ENCODE measurements at regions not wholly inside any gene's neighbourhood (a gene's known extent, or its start where the extent isn't known, plus 50 kb on each side); places are given as distances from the start of the nearest gene placed in this dataset.

DNA sequence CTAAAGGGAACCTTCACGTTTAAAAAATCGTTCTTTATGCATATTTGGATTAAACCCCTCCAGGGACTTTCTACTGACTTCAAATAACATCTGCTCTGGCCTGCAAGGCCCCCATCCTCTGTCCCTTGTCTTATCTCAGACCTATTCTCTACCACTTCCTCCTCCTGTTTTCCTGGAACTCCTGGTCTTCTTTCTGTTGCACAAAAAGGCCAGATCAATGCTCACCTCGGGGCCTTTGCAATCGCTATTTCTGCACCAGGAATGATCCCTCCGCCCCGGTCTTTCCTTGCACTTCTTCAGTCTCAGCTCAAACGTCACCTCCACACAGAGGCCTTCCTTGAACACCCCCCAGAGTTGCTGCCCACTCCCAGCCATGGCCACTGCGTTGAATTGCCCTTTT, 57.6 kb upstream of the BEGAIN start:
- no TSS peak for BruUV-seq (replicated peaks)
- Histone ChIP-seq H3K27me3 (ENCODE audit: control insufficient read depth in 2 of 2, insufficient read depth in 2 of 2, low read length in 2 of 2) (no peaks in the 10 kb centered on the region), H3K9me1 (replicated peaks; ENCODE audit: control insufficient read depth, extremely low read depth, insufficient read depth, low read length) (no peaks in the 10 kb centered on the region), H3K79me2 (ENCODE audit: control insufficient read depth, insufficient read depth, low read length) (no peaks in the 10 kb centered on the region), H3K4me3 (replicated peaks in 1 of 3; ENCODE audit: insufficient read depth in 1 of 3, low read depth in 1 of 3, low read length in 3 of 3) (no peak overlapping the region), H3K4me2 (ENCODE audit: insufficient read depth, low read length) (no peak overlapping the region), H2AFZ (ENCODE audit: low read depth, low read length) (no peak overlapping the region), H3K36me3 (ENCODE audit: control insufficient read depth in 2 of 2, extremely low read depth in 1 of 2, insufficient read depth in 2 of 2, low read length in 2 of 2) (no peaks in the 10 kb centered on the region), H4K20me1 (replicated peaks; ENCODE audit: control insufficient read depth, extremely low read depth, insufficient read depth, low read length) (no peaks in the 10 kb centered on the region), H3K9ac (replicated peaks; ENCODE audit: extremely low read depth, insufficient read depth, low read length) (no peak overlapping the region), H3K27ac (ENCODE audit: insufficient read depth, low read depth, low read length) (no peak overlapping the region), H3K4me1 (ENCODE audit: control insufficient read depth, extremely low read depth, insufficient read depth, low read length) (peaks cover 14% of the 10 kb centered on the region), H3K9me3 (replicated peaks; ENCODE audit: control insufficient read depth, insufficient read depth, low read length) (no peaks in the 10 kb centered on the region)
- dilution Hi-C loops (cut with MboI; ENCODE audit: extremely low pct_ligation_motif_present, low sequenced_read_pairs) (no loop called here), intact Hi-C loops (cut with micrococcal nuclease) (loop anchor here (1.0 to 5.0 kb wide), 5 partner anchors 119 to 983 kb away; no protein-coding TSS in a partner anchor)
- CTCF ChIA-PET, result interaction anchor here (1.2 to 4.2 kb wide), 8 partner anchors 12 to 261 kb away, joined by 4 to 326 read pairs (median 37); no protein-coding TSS in a partner anchor
- no peak for TF ChIP-seq FOS (IDR thresholded peaks at IDR 0.05; ENCODE audit: borderline replicate concordance, insufficient read depth, low read length)
- no peak for TF ChIP-seq POLR2A (IDR thresholded peaks at IDR 0.05; ENCODE audit: low read depth, low read length)
- no peak for TF ChIP-seq POLR2AphosphoS5 (IDR thresholded peaks at IDR 0.05; ENCODE audit: insufficient read depth, low read depth, low read length)
- TF ChIP-seq EZH2 (IDR thresholded peaks at IDR 0.05; ENCODE audit: borderline replicate concordance, low read depth, low read length, severe bottlenecking), result no peak
- no peak for TF ChIP-seq GATA2 (IDR thresholded peaks at IDR 0.05; ENCODE audit: insufficient read depth, insufficient read length, low read depth, low read length)
- TF ChIP-seq MYC (IDR thresholded peaks at IDR 0.05; ENCODE audit: low read depth, low read length), result no peak
- TF ChIP-seq, protein P1, sequence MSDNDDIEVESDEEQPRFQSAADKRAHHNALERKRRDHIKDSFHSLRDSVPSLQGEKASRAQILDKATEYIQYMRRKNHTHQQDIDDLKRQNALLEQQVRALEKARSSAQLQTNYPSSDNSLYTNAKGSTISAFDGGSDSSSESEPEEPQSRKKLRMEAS (IDR thresholded peaks at IDR 0.05; ENCODE audit: insufficient read depth, insufficient read length), result no peak
- TF ChIP-seq, protein P2, sequence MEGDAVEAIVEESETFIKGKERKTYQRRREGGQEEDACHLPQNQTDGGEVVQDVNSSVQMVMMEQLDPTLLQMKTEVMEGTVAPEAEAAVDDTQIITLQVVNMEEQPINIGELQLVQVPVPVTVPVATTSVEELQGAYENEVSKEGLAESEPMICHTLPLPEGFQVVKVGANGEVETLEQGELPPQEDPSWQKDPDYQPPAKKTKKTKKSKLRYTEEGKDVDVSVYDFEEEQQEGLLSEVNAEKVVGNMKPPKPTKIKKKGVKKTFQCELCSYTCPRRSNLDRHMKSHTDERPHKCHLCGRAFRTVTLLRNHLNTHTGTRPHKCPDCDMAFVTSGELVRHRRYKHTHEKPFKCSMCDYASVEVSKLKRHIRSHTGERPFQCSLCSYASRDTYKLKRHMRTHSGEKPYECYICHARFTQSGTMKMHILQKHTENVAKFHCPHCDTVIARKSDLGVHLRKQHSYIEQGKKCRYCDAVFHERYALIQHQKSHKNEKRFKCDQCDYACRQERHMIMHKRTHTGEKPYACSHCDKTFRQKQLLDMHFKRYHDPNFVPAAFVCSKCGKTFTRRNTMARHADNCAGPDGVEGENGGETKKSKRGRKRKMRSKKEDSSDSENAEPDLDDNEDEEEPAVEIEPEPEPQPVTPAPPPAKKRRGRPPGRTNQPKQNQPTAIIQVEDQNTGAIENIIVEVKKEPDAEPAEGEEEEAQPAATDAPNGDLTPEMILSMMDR (IDR thresholded peaks at IDR 0.05; ENCODE audit: extremely low read depth in 1 of 2, insufficient read depth in 1 of 2, low read depth in 1 of 2, low read length in 2 of 2), result no peak
- no peak for TF ChIP-seq JUN (IDR thresholded peaks at IDR 0.05; ENCODE audit: borderline replicate concordance, insufficient read depth, insufficient read length, low read depth)
- DNase-seq (ENCODE audit: low read depth, low spot score) (no peak), FAIRE-seq (no peak)
- POLR2A ChIA-PET, result interaction anchor here (1.5 kb wide), 1 partner anchor 259 kb away, joined by 7 read pairs; no protein-coding TSS in a partner anchor
